Uterus (tissue), 2 donors: ENCODE measurements at regions not wholly inside any gene's neighbourhood (a gene's known extent, or its start where the extent isn't known, plus 50 kb on each side); places are given as distances from the start of the nearest gene placed in this dataset.

Experiments
- CTCF ChIP-seq, 4 experiments: fragments of 200-600 bp in 2 of 4; fragments of 450-650 bp in 2 of 4; sonication (generic) in 2 of 4; IDR thresholded peaks; one replicate each; pipeline ENCODE4 v1.5.1; 2016 to 2019; ENCODE audit warnings: antibody characterized with exemption in 4 of 4, mild to moderate bottlenecking in 2 of 4, moderate library complexity in 1 of 4
- POLR2A ChIP-seq, 2 donors: fragments of 450-650 bp; IDR thresholded peaks; one replicate each; pipeline ENCODE4 v1.6.1; 2016; ENCODE audit warnings: antibody characterized with exemption in 2 of 2, mild to moderate bottlenecking in 1 of 2, moderate library complexity in 1 of 2

- TF ChIP-seq CTCF (IDR thresholded peaks at IDR 0.05) (no peak), POLR2A (IDR thresholded peaks at IDR 0.05) (no peak)
These were observed 71.6 kb upstream of the STXBP6 start for GRCh38 chr14:25121337-25122129.
